Upper lobe of left lung (tissue), 4 donors: ENCODE measurements at regions not wholly inside any gene's neighbourhood (a gene's known extent, or its start where the extent isn't known, plus 50 kb on each side); places are given as distances from the start of the nearest gene placed in this dataset.

ENCODE experiments used
- EP300 ChIP-seq, 4 donors: sonication (generic); formaldehyde crosslinking; IDR thresholded peaks; one replicate each; pipeline ENCODE4 v1.5.1; 2017; ENCODE audit warnings: antibody characterized with exemption in 4 of 4, control low read depth in 2 of 4
- POLR2AphosphoS5 ChIP-seq, 2 donors: sonication (generic); formaldehyde crosslinking; IDR thresholded peaks; one replicate each; pipeline ENCODE4 v1.5.1; 2017; ENCODE audit warnings: antibody characterized with exemption in 2 of 2
- TF ChIP-seq, protein P1 (sequence below), 6 experiments: fragments of 450-650 bp in 4 of 6; fragments of 200-600 bp in 2 of 6; sonication (generic) in 2 of 6; IDR thresholded peaks; one replicate each; pipeline ENCODE4 v1.5.1; 2016 to 2019; ENCODE audit warnings: antibody characterized with exemption in 6 of 6

DNA sequence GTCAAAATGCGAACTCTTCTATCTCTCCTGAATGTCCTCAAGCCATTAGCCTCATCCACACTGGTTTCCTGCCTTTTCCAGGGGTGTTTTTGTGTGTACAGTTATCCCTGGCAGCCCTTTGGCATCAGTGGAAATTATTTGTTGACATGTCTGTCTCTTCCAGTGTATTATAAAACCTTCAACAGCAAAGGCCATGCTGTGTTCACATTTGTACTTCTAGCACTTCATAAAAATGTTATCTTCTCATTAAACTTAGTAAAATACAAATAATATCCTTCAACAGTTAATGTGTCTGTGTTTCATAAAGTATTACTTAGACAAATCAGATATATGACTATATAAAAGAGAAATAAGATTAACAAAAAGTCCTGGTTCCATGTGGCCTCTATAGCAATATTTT lies 359.5 kb upstream of the ARGLU1 start:
- no peak for TF ChIP-seq POLR2AphosphoS5 (IDR thresholded peaks at IDR 0.05)
- TF ChIP-seq, protein P1, sequence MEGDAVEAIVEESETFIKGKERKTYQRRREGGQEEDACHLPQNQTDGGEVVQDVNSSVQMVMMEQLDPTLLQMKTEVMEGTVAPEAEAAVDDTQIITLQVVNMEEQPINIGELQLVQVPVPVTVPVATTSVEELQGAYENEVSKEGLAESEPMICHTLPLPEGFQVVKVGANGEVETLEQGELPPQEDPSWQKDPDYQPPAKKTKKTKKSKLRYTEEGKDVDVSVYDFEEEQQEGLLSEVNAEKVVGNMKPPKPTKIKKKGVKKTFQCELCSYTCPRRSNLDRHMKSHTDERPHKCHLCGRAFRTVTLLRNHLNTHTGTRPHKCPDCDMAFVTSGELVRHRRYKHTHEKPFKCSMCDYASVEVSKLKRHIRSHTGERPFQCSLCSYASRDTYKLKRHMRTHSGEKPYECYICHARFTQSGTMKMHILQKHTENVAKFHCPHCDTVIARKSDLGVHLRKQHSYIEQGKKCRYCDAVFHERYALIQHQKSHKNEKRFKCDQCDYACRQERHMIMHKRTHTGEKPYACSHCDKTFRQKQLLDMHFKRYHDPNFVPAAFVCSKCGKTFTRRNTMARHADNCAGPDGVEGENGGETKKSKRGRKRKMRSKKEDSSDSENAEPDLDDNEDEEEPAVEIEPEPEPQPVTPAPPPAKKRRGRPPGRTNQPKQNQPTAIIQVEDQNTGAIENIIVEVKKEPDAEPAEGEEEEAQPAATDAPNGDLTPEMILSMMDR (IDR thresholded peaks at IDR 0.05) = no peak
- no peak for TF ChIP-seq EP300 (IDR thresholded peaks at IDR 0.05)
